Gastroesophageal sphincter (tissue), 3 donors: ENCODE measurements at regions not wholly inside any gene's neighbourhood (a gene's known extent, or its start where the extent isn't known, plus 50 kb on each side); places are given as distances from the start of the nearest gene placed in this dataset.

Source experiments
- CTCF ChIP-seq, 4 experiments: fragments of 200-600 bp in 2 of 4; fragments of 450-650 bp in 2 of 4; sonication (generic) in 1 of 4; IDR thresholded peaks; one replicate each; pipeline ENCODE4 v1.5.1; 2017 to 2019; ENCODE audit warnings: antibody characterized with exemption in 4 of 4, mild to moderate bottlenecking in 2 of 4, moderate library complexity in 2 of 4
- POLR2A ChIP-seq, 2 donors: fragments of 450-650 bp; IDR thresholded peaks; one replicate each; pipeline ENCODE4 v1.6.1; 2017; ENCODE audit warnings: antibody characterized with exemption in 2 of 2, mild to moderate bottlenecking in 2 of 2, moderate library complexity in 1 of 2

DNA sequence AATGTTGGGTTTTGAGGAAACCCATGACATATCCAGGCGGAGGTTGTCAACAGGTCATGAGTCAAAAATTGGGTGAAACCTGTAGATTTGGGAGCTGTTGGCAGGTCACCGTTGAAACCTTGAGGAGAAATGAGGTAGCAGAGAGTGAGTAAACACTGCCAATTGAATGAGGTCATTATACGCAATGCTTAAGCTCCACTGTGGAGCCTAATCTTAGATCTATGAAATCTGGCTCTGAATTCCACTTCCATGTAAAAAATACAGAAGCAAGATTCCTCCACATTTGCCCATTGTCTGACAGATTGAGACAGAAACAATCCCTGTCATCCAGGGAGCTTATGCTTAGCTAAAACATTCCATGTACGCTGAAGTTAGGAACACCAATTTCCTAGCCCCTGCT, 76.0 kb upstream of the IL6 start:
- TF ChIP-seq CTCF (IDR thresholded peaks at IDR 0.05) (no peak), POLR2A (IDR thresholded peaks at IDR 0.05) (no peak)
